ENCODE measurements at regions not wholly inside any gene's neighbourhood (a gene's known extent, or its start where the extent isn't known, plus 50 kb on each side); places are given as distances from the start of the nearest gene placed in this dataset.
A peak's percentile ranks its signal among the peaks of the same experiment; 100 is the strongest.

GRCh38 chr5:104733063-104733669 is 1170.6 kb upstream of the NUDT12 start:
- H3K27me3 ChIP-seq, result no peaks in the 10 kb centered on the region
- DNase-seq, result no peak
- no peaks in the 10 kb centered on the region for H3K36me3 ChIP-seq

DNA sequence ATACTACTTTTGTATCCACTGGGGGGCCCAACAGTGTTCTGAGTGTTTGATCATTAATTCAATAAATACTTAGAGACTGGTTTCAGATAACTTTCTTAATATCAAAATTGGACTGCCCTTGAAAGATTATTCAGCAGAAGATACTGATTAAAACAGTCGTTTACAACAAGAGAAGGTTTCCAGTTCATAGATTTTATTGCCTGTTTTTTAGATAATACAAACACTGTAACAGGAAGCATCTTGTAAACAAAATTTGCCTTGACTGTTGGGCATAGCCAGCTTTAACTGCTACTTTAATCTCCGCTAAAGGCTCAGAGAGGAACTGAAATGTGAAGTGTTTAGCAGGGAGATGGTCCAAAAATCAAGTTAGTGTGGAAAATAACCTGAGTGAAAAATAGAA is 1168.7 kb upstream of the NUDT12 start:
- Histone ChIP-seq H3K27me3 (no peaks in the 10 kb centered on the region), H3K4me1 (peaks cover 0 to 38% (median 17%) of the 10 kb centered on the region in 4 donors), H3K27ac (peak overlapping the region in 1 of 4 donors; percentile 20), H3K36me3 (no peaks in the 10 kb centered on the region), H3K9me3 (no peaks in the 10 kb centered on the region), H3K4me3 (no peak overlapping the region)
- TF ChIP-seq EP300 (IDR thresholded peaks at IDR 0.05), result no peak
- intact Hi-C loops (cut with DNase I), result loop anchor here (10.0 kb wide), 1 partner anchor 87 kb away; no protein-coding TSS in a partner anchor
- no peak for DNase-seq
- 64 to 71% methylated on average over 2 of the region's 2 CpGs for WGBS, 2 donors

More at GRCh38 chr5:104733063-104733669, 1170.6 kb upstream of the NUDT12 start:
- Histone ChIP-seq H3K27ac (peak overlapping the region in 2 of 4 donors; percentile 16 to 60), H3K4me3 (no peak overlapping the region), H3K9me3 (no peaks in the 10 kb centered on the region), H3K4me1 (peaks cover 0 to 38% (median 17%) of the 10 kb centered on the region in 4 donors)
- intact Hi-C loops (cut with DNase I), result loop anchor here (10.0 kb wide), 1 partner anchor 88 kb away; no protein-coding TSS in a partner anchor
- TF ChIP-seq EP300 (IDR thresholded peaks at IDR 0.05) (peak in 2 of 4 donors; percentile 77 to 84), POLR2AphosphoS5 (IDR thresholded peaks at IDR 0.05) (peak; percentile 78 to 97 (median 90)), POLR2A (IDR thresholded peaks at IDR 0.05) (no peak), CTCF (IDR thresholded peaks at IDR 0.05) (no peak)
- 77 to 83% methylated on average over 2 of the region's 2 CpGs for WGBS, 2 donors

- no peak for TF ChIP-seq EP300 (IDR thresholded peaks at IDR 0.05)
- peak in 1 of 4 donors; percentile 50 for TF ChIP-seq POLR2AphosphoS5 (IDR thresholded peaks at IDR 0.05)
Observed at GRCh38 chr5:104708027-104708426, 1145.4 kb upstream of the NUDT12 start.

GRCh38 chr5:104706600-104706999 is 1144.0 kb upstream of the NUDT12 start:
- H3K9me3 ChIP-seq, result peaks cover 0 to 6% (median 0%) of the 10 kb centered on the region in 4 donors
- H3K27me3 ChIP-seq, result no peaks in the 10 kb centered on the region
- TF ChIP-seq POLR2A (IDR thresholded peaks at IDR 0.05), result no peak
- TF ChIP-seq CTCF (IDR thresholded peaks at IDR 0.05), result no peak
- TF ChIP-seq POLR2AphosphoS5 (IDR thresholded peaks at IDR 0.05), result no peak
- no peak for TF ChIP-seq EP300 (IDR thresholded peaks at IDR 0.05)
- DNase-seq, result no peak
- intact Hi-C loops (cut with DNase I), result no loop called here
- H3K27ac ChIP-seq, result no peak overlapping the region
- WGBS, 2 donors, result 66 to 83% methylated on average over 3 of the region's 3 CpGs
- no peak overlapping the region for H3K4me3 ChIP-seq
- H3K36me3 ChIP-seq, result no peaks in the 10 kb centered on the region
- H3K4me1 ChIP-seq, result peaks cover 4 to 15% (median 11%) of the 10 kb centered on the region in 4 donors

More at GRCh38 chr5:104708027-104708426, 1145.4 kb upstream of the NUDT12 start:
- H3K27ac ChIP-seq, result no peak overlapping the region
- 21 to 43% methylated on average over 3 of the region's 3 CpGs for WGBS, 2 donors
- H3K9me3 ChIP-seq, result peaks cover 0 to 10% (median under 1%) of the 10 kb centered on the region in 4 donors
- peaks cover 4 to 15% (median 11%) of the 10 kb centered on the region in 4 donors for H3K4me1 ChIP-seq
- intact Hi-C loops (cut with DNase I), result no loop called here
- H3K27me3 ChIP-seq, result no peaks in the 10 kb centered on the region
- no peak for DNase-seq
- H3K36me3 ChIP-seq, result no peaks in the 10 kb centered on the region
- H3K4me3 ChIP-seq, result no peak overlapping the region

DNA sequence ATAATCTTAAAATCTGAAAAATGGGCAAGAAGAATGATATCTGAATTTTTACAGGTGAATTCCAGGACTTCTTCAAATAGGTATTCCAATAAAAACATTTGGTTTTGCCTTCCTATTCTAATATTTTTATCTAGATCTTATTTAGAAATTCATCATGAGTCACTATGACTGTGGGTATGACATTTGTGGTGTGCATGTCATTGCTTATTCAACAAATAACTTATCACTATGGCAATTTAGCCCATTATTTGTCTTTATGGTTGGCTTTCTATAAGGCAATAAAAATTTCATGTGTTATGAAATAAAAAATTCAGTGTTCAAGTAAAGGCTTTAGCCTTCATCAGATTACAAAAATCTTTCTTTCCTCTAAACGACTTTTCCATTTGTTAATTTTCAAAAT is 1139.6 kb upstream of the NUDT12 start:
- H3K36me3 ChIP-seq, result no peaks in the 10 kb centered on the region
- H3K27ac ChIP-seq, result no peak overlapping the region
- no peak overlapping the region for H3K4me3 ChIP-seq
- peaks cover 3 to 11% (median 5%) of the 10 kb centered on the region in 4 donors for H3K9me3 ChIP-seq
- TF ChIP-seq CTCF (IDR thresholded peaks at IDR 0.05), result no peak
- no peak for TF ChIP-seq POLR2A (IDR thresholded peaks at IDR 0.05)
- no peak for TF ChIP-seq EP300 (IDR thresholded peaks at IDR 0.05)
- DNase-seq, result no peak
- intact Hi-C loops (cut with DNase I), result no loop called here
- peaks cover 4 to 11% (median 6%) of the 10 kb centered on the region in 4 donors for H3K4me1 ChIP-seq
- H3K27me3 ChIP-seq, result no peaks in the 10 kb centered on the region
- WGBS, 2 donors, result 86 to 91% methylated on average over 1 of the region's 1 CpG

All from sigmoid colon (tissue), 6 donors.